ENCODE measurements at regions not wholly inside any gene's neighbourhood (a gene's known extent, or its start where the extent isn't known, plus 50 kb on each side); places are given as distances from the start of the nearest gene placed in this dataset.

DNA sequence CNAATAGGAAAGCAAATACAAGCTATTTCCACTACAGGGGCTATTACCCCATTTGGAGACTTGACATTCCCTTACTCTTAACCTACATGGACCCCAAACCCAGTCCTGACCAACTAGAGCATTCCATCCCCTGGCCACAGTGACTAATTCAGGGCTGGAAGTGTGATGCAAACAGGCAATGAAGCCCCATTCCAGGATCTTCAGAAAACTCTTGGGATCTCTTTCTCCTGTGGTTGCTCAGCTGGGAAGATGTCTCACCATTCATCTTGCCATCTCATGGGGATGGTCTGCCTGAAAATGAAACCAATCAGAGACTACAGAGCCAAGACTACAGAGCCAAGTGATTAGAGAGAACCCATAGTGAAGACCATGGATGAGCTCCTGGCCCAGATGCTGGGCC, 206.2 kb downstream of the ZNF365 start:
- TF ChIP-seq, protein P1, sequence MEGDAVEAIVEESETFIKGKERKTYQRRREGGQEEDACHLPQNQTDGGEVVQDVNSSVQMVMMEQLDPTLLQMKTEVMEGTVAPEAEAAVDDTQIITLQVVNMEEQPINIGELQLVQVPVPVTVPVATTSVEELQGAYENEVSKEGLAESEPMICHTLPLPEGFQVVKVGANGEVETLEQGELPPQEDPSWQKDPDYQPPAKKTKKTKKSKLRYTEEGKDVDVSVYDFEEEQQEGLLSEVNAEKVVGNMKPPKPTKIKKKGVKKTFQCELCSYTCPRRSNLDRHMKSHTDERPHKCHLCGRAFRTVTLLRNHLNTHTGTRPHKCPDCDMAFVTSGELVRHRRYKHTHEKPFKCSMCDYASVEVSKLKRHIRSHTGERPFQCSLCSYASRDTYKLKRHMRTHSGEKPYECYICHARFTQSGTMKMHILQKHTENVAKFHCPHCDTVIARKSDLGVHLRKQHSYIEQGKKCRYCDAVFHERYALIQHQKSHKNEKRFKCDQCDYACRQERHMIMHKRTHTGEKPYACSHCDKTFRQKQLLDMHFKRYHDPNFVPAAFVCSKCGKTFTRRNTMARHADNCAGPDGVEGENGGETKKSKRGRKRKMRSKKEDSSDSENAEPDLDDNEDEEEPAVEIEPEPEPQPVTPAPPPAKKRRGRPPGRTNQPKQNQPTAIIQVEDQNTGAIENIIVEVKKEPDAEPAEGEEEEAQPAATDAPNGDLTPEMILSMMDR (IDR thresholded peaks at IDR 0.05) = no peak
- no peak for TF ChIP-seq POLR2A (IDR thresholded peaks at IDR 0.05)

Measured in body of pancreas (tissue), 4 donors.